Stimulated activated CD4-positive, alpha-beta T cell treated with anti-CD3 and anti-CD28 coated beads, Interleukin-15, amount 100 ng/mL, for 48 hours (primary cell): ENCODE measurements at regions not wholly inside any gene's neighbourhood (a gene's known extent, or its start where the extent isn't known, plus 50 kb on each side); places are given as distances from the start of the nearest gene placed in this dataset.

ENCODE experiments used
- DNase-seq, 2 donors: peaks; one replicate each; pipeline ENCODE4 v3.0.0-alpha.2; 2020; ENCODE audit warnings: low read depth in 2 of 2

DNA sequence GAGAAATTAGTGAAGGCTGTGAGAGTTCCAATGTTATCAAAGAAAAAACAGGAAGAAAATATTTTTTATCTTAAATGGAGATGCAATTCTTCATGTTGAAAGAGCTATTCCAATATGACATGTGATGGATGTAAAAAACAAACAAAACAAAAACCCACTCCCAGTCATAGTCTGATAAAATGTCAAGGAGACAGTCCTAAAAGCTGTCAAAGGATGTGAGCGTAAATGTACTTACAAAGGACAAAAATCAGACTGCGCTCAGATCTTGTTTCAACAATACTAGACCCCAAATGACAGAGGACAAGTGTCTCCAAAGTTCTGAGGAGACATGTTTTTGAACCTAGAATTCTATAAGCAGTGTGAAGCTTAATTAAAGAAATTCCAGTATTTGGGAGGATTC is 265.8 kb downstream of the PLPP3 start:
- DNase-seq: no peak

GRCh38 chr1:56311766-56312165 is 267.6 kb downstream of the PLPP3 start:
- no peak for DNase-seq

DNA sequence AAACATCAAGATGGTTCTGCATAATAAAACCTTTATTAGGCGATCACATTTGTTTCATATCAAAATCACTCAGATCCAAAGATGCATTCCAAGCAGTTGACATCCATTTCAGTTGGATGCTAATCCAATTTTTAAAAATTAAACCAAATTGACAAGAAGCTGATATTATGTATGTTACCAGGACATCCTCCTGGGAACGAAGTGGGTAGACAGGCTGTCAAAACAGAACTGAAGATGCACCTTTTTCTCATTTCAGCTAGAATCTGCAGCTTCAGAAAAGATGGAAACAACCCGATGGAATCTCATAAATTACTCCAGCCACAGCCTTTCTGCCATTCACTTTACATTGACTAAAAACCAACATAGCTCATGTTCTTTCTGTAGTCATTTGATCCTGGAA is 268.4 kb downstream of the PLPP3 start:
- no peak for DNase-seq

- DNase-seq: no peak
These were observed 270.3 kb downstream of the PLPP3 start for GRCh38 chr1:56309065-56309464.

DNA sequence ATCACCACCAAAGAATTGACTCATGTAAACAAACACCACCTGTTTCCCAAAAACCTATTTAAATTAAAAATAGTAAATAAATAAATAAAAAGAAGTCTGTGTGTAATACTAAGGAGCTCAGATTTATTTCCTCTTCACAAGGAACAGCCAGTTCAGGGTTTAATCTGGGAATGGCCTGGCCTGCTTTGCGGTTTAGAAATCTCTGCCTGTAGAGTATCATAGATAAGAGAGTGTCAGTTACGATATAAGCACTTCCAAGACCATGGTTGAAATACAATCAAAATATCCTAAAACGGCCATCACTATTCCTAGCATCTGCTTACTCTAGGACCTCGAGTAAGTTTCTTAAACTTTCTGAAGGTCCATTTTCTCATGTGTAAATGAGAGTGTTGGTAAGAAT is 274.4 kb downstream of the PLPP3 start:
- no peak for DNase-seq

- no peak for DNase-seq
These were observed 275.6 kb downstream of the PLPP3 start for GRCh38 chr1:56303805-56304204.

DNA sequence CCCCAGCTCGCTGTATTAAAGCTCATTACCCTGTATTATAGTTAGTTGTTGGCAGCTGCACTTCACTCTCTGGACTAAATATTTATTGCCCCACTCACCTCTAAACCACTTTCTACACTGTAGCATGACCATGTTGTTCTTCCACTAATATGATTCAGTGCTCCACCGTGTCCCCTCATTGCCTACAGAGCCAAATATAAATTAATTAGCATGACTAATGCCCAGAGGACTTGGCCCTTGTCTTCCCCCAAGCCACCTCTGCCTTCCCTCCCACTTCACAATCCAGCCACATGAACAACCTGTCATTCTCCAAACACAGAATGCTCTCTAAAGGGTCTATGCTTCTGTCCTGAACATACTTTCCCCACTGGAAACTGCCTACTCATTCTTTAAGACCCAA is 276.5 kb downstream of the PLPP3 start:
- no peak for DNase-seq

- DNase-seq: no peak
These were observed 277.6 kb downstream of the PLPP3 start for GRCh38 chr1:56301791-56302190.

DNA sequence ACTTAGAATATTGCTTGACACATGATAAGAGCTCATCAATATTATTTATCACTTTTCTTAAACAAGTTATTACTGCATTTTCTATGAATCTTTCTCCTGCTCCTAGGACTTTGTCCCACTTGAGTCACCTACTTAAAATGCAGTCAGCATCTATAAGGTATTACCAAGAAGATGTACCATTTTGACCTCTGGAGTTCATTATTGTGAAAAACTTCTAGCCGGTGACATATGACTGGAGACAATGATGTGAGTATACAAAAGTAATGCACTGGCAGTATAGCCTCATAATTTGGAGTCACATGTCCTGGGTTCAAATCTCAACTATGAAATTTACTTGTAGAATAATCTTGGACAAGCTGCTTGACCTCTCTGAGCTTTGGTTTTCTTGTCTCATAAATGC is 278.5 kb downstream of the PLPP3 start:
- DNase-seq: no peak

- no peak for DNase-seq
These were observed 280.5 kb downstream of the PLPP3 start for GRCh38 chr1:56298866-56299265.

DNA sequence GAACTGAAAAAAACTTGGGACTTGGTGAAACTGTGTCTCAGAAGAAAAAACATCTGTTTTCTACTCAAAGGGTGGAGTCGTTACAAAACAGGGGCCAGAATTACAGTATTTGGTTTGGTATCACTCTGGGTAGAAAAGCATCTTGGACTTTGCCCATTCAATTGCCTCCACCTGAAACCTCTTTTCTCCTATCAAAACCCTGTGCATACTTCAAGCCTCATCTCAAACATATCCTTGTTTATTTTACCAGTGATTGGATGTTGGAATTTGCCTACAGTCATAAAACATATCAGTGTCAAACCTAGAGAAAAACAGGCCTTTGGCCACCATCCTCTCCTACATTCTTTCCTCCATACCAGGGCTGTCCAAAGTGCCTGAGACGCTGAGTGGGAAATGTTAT is 281.5 kb downstream of the PLPP3 start:
- DNase-seq: no peak

DNA sequence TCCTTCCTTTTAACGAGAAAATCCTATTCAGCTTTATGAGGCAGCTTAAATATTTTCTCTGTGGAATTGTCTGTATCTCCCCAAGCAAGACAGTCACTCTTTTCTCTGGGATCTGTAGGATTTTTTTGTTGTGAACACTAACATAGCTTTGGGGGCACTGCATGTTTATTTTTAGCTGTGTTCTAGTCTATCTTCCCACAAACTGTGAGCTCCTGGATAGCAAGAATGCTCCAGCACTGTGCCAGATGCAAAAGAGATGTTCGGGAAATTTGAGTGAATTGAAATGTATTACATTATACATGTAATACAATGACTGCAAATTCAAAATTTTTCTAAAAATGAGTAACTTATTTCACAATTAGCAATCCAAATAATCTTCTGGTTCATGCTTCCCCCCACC is 282.2 kb downstream of the PLPP3 start:
- DNase-seq: no peak

DNA sequence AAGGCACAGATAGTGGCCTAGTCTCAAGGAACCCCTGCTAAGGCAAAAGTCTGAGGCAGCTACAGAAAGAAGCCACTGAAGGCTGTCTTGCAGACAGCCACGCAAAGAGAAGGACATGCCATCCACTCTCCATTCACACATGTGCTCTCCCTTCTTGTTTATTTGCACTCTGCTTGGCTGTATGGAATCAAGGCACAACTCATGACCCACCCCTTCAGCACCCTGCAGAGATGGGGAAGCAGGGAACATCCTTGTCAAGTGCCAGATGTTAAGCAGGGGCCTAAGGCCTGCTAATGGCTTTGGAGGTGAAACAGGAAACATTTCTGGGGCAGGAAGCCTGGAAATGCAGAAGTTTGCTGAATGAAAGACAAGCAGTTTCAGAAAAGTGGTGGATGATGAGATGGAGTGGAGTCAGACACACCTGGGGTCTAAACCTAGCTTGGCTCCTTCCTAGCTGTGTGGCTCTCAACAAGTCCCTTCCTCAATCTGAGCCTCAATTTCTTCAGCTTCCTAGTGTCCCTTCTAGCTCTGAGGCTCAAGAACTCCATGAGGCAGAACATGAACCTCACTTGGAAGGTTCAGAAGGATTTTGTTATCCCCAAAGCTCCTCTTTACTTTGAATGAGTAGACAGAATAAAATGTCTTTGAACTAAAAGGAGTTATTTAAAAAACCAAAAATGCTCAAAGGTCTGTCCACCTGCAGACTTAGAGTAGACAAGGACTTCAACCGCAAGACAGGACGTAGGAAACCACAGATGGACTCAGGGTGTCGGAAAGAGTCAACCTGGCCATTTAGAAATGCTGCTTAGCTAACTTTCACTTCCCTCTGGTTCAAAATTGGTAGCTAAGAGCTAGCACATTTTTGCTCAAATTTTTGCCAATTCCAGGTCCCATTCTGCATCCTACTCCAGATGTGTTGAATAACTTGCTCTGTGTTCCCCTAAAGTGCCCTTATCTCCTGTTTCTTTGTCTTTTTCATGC is 283.1 kb downstream of the PLPP3 start:
- no peak for DNase-seq

GRCh38 chr1:56291374-56291919 is 287.9 kb downstream of the PLPP3 start:
- DNase-seq: no peak

GRCh38 chr1:56289260-56289659 is 290.1 kb downstream of the PLPP3 start:
- DNase-seq: no peak

DNA sequence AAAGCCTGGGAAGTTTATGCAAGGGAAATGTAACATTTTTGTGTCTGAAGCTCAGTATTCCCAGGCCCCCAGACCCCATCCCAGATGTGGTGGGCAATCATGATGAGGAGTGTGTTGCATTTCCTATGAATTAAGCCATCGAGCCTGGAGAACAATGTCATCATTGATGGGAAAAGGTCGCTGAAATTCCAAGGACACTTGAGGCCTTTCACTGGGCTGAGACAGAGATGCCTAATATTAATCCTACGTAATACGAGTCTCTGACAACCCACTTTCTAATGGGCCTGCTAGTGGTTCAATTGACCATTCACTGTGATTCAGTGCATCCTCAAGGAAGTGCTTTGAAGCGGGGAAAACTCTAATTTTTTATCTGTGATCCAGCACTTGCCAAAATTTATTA is 291.6 kb downstream of the PLPP3 start:
- no peak for DNase-seq

- no peak for DNase-seq
These were observed 292.4 kb downstream of the PLPP3 start for GRCh38 chr1:56286956-56287355.

DNA sequence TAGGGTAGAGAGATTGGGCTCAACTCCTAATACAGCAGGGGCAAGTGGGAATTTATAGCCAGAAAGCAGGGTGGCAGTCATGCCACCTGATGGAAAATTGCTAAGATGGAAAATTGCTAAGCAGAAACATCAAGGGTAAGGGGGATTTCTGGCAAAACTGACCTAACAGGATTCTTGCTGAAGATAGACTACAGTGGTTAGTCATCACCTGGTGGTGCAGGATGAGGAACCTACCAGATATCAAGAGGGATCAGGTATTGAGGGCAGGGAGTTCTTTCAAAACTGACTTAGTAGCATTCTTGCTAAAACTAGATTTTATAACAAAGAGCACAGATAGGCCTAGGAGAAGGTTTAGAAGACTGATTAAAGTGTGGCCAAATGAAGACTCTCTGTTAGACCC is 292.9 kb downstream of the PLPP3 start:
- no peak for DNase-seq

- DNase-seq: no peak
These were observed 293.6 kb downstream of the PLPP3 start for GRCh38 chr1:56285554-56286402.

DNA sequence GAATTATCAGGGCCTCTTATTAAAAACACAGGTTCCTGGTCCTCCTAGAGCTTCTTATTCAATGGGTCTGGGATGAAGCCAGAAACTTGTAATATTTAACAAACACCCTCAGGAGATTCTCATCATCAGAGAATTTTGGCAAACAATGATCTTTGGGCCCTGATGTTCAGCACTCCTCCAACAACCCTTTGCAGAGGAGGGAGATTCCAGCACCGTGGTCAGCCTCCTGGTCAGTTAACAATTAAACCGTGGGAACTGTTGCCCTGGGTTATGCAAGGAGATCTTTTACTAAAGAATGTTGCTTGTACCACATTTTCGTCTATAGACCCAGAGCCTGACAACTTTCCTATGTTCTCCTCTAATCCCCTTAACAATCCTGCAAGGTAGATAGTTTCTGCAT is 294.4 kb downstream of the PLPP3 start:
- no peak for DNase-seq

GRCh38 chr1:56278061-56278460 is 301.3 kb downstream of the PLPP3 start:
- DNase-seq: no peak

DNA sequence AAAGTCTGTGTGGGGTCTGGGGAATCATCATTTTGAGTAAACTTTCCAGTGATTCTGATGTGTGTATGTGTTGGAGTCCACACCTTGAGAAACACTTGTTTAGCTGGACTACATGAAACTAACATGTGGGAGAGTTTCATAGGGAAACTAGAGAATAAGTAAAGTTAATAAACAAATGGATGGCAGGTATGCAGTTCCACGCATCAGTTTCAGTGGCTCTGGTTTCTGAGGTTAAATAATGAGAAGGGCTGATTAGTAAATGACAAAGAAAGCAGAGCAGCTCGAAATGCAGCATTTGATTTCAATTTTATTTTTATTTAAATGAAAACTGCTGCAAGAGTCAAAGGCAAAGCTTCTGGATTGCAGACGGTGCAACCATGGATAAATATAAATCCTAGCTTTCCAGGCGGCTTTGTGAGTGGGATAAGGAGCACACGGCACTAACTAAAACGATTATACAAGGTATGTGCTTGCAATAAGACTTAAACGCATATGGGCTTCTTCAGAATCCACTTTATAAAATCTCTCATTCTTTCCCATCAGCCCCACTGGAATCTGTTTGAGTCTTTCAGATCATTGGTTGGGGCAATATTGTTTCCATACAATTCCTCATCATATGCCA is 310.7 kb downstream of the PLPP3 start:
- DNase-seq: no peak
